Right cardiac atrium (tissue), 5 donors: ENCODE measurements at regions not wholly inside any gene's neighbourhood (a gene's known extent, or its start where the extent isn't known, plus 50 kb on each side); places are given as distances from the start of the nearest gene placed in this dataset.

Experiments used
- ATAC-seq, 2 donors: fragments of 200-7000 bp; cut with Tn5 transposase; one replicate each; pipeline versions ENCODE4 v1.8.0 to v1.9.1; 2020; ENCODE audit warnings: moderate library complexity in 2 of 2, mild to moderate bottlenecking in 1 of 2
- DNase-seq, 3 donors: peaks; one replicate each; pipeline ENCODE4 v3.0.0-alpha.2; 2020
- H3K27ac ChIP-seq: one replicate; pipeline ENCODE4 v1.5.1; 2013; ENCODE audit warnings: mild to moderate bottlenecking, low read length, control low read depth, moderate library complexity
- H3K27me3 ChIP-seq: one replicate; pipeline ENCODE4 v1.6.1; 2013; ENCODE audit not compliant: control insufficient read depth, insufficient read depth
- H3K4me1 ChIP-seq: one replicate; pipeline ENCODE4 v1.6.1; 2013; ENCODE audit warnings: low read length; ENCODE audit not compliant: control insufficient read depth, insufficient read depth
- H3K4me3 ChIP-seq: one replicate; pipeline ENCODE4 v1.5.1; 2013; ENCODE audit warnings: low read length, control low read depth
- H3K9me3 ChIP-seq: one replicate; pipeline ENCODE4 v1.6.1; 2013; ENCODE audit warnings: low read length; ENCODE audit not compliant: control insufficient read depth
- WGBS: extraction: QIAGEN DNeasy Blood & Tissue Kit; methylation state at CpG from one replicate; pipeline ENCODE4 v1.1.7; 2013; 5-methylcytosine and 5-hydroxymethylcytosine counted together
- intact Hi-C, 4 donors: fragments of 100-400 bp; cut with DNase I; formaldehyde crosslinking; loops; one replicate each; pipeline versions ENCODE4 v1.11.0 to v1.14.0; 2022 to 2023
- donor health status: healthy with polysubstance abuse.
- donor health status: DM: no; HTN: yes; CAD: no.
- donor health status: DM: no; HTN: no; CAD: no.
- donor health status: DM: no; HTN: yes; CAD: no; lungs with severe emphysema.
- donor health status: DM: yes; HTN: yes; CAD: no.

GRCh38 chr2:121919803-121920202 is 164.4 kb downstream of the TSN start:
- Histone ChIP-seq H3K27me3 (no peaks in the 10 kb centered on the region), H3K27ac (no peak overlapping the region), H3K4me1 (no peaks in the 10 kb centered on the region), H3K9me3 (no peaks in the 10 kb centered on the region), H3K4me3 (no peak overlapping the region)
- DNase-seq, result no peak
- intact Hi-C loops, result no loop called here
- WGBS, result 94% methylated on average over 9 of the region's 9 CpGs
- ATAC-seq, result no peak

GRCh38 chr2:121925466-121925865 is 170.0 kb downstream of the TSN start:
- ATAC-seq, result no peak

GRCh38 chr2:121943285-121943684 is 187.8 kb downstream of the TSN start:
- no peak for DNase-seq
- no peak overlapping the region for H3K4me3 ChIP-seq
- intact Hi-C loops, result no loop called here
- no peaks in the 10 kb centered on the region for H3K4me1 ChIP-seq
- no peak overlapping the region for H3K27ac ChIP-seq
- WGBS, result 95% methylated on average over 1 of the region's 1 CpG
- H3K9me3 ChIP-seq, result no peaks in the 10 kb centered on the region
- ATAC-seq, result no peak
- H3K27me3 ChIP-seq, result no peaks in the 10 kb centered on the region

More at GRCh38 chr2:121925466-121925865, 170.0 kb downstream of the TSN start:
- intact Hi-C loops, result no loop called here
- no peaks in the 10 kb centered on the region for H3K4me1 ChIP-seq
- H3K27me3 ChIP-seq, result no peaks in the 10 kb centered on the region
- H3K9me3 ChIP-seq, result no peaks in the 10 kb centered on the region
- no peak overlapping the region for H3K27ac ChIP-seq
- no peak for DNase-seq
- WGBS, result 86% methylated on average over 4 of the region's 4 CpGs
- H3K4me3 ChIP-seq, result no peak overlapping the region

GRCh38 chr2:121944072-121944831 is 188.8 kb downstream of the TSN start:
- intact Hi-C loops, result no loop called here
- Histone ChIP-seq H3K9me3 (no peaks in the 10 kb centered on the region), H3K4me1 (no peaks in the 10 kb centered on the region), H3K27ac (no peak overlapping the region), H3K27me3 (no peaks in the 10 kb centered on the region), H3K4me3 (no peak overlapping the region)
- DNase-seq, result peak in 1 of 3 donors; percentile 23
- ATAC-seq, result peak; percentile 89 to 92
- 49% methylated on average over 7 of the region's 7 CpGs for WGBS

- ATAC-seq (no peak), DNase-seq (no peak)
- intact Hi-C loops, result no loop called here
- no peak overlapping the region for H3K4me3 ChIP-seq
- 85% methylated on average over 7 of the region's 7 CpGs for WGBS
- H3K4me1 ChIP-seq, result no peaks in the 10 kb centered on the region
- H3K9me3 ChIP-seq, result no peaks in the 10 kb centered on the region
- no peak overlapping the region for H3K27ac ChIP-seq
- H3K27me3 ChIP-seq, result no peaks in the 10 kb centered on the region
Observed at GRCh38 chr2:121947674-121948073, 192.2 kb downstream of the TSN start.

GRCh38 chr2:121949271-121949670 is 193.8 kb downstream of the TSN start:
- no peak for ATAC-seq
- no peaks in the 10 kb centered on the region for H3K4me1 ChIP-seq
- WGBS, result 81% methylated on average over 8 of the region's 8 CpGs
- no peak overlapping the region for H3K4me3 ChIP-seq
- intact Hi-C loops, result no loop called here
- no peak for DNase-seq
- H3K27ac ChIP-seq, result no peak overlapping the region
- no peaks in the 10 kb centered on the region for H3K27me3 ChIP-seq
- no peaks in the 10 kb centered on the region for H3K9me3 ChIP-seq

GRCh38 chr2:121955426-121955825 is 200.0 kb downstream of the TSN start:
- ATAC-seq (no peak), DNase-seq (no peak)
- intact Hi-C loops, result no loop called here
- Histone ChIP-seq H3K9me3 (no peaks in the 10 kb centered on the region), H3K27ac (no peak overlapping the region), H3K4me1 (no peaks in the 10 kb centered on the region), H3K27me3 (no peaks in the 10 kb centered on the region), H3K4me3 (no peak overlapping the region)
- 72% methylated on average over 6 of the region's 6 CpGs for whole genome bisulfite sequencing

- Histone ChIP-seq H3K9me3 (no peaks in the 10 kb centered on the region), H3K4me1 (no peaks in the 10 kb centered on the region), H3K27ac (no peak overlapping the region), H3K4me3 (no peak overlapping the region), H3K27me3 (no peaks in the 10 kb centered on the region)
- 81% methylated on average over 9 of the region's 9 CpGs for WGBS
- intact Hi-C loops, result no loop called here
- no peak for DNase-seq
- ATAC-seq, result no peak
Observed at GRCh38 chr2:121955872-121956271, 200.4 kb downstream of the TSN start.

- Histone ChIP-seq H3K4me1 (no peaks in the 10 kb centered on the region), H3K4me3 (no peak overlapping the region), H3K27me3 (no peaks in the 10 kb centered on the region), H3K27ac (no peak overlapping the region), H3K9me3 (no peaks in the 10 kb centered on the region)
- ATAC-seq (no peak), DNase-seq (no peak)
- WGBS, result 84% methylated on average over 7 of the region's 7 CpGs
- intact Hi-C loops, result no loop called here
Observed at GRCh38 chr2:121960251-121960650, 204.8 kb downstream of the TSN start.

- H3K4me1 ChIP-seq, result no peaks in the 10 kb centered on the region
- H3K4me3 ChIP-seq, result no peak overlapping the region
- no peaks in the 10 kb centered on the region for H3K9me3 ChIP-seq
- intact Hi-C loops, result no loop called here
- 85% methylated on average over 5 of the region's 5 CpGs for WGBS
- no peak overlapping the region for H3K27ac ChIP-seq
- ATAC-seq (no peak), DNase-seq (no peak)
- no peaks in the 10 kb centered on the region for H3K27me3 ChIP-seq
Observed at GRCh38 chr2:121961761-121962160, 206.3 kb downstream of the TSN start.

- no peak for DNase-seq
- intact Hi-C loops, result no loop called here
- Histone ChIP-seq H3K4me1 (no peaks in the 10 kb centered on the region), H3K27me3 (no peaks in the 10 kb centered on the region), H3K9me3 (no peaks in the 10 kb centered on the region), H3K4me3 (no peak overlapping the region), H3K27ac (no peak overlapping the region)
- WGBS, result 89% methylated on average over 7 of the region's 7 CpGs
- ATAC-seq, result no peak
Observed at GRCh38 chr2:121965661-121966060, 210.2 kb downstream of the TSN start.

GRCh38 chr2:121966663-121967062 is 211.2 kb downstream of the TSN start:
- Histone ChIP-seq H3K27me3 (no peaks in the 10 kb centered on the region), H3K9me3 (no peaks in the 10 kb centered on the region), H3K27ac (no peak overlapping the region), H3K4me3 (no peak overlapping the region), H3K4me1 (no peaks in the 10 kb centered on the region)
- 89% methylated on average over 3 of the region's 3 CpGs for WGBS
- ATAC-seq (no peak), DNase-seq (no peak)
- intact Hi-C loops, result no loop called here
